Breast epithelium (tissue), 4 donors: ENCODE measurements at regions not wholly inside any gene's neighbourhood (a gene's known extent, or its start where the extent isn't known, plus 50 kb on each side); places are given as distances from the start of the nearest gene placed in this dataset.

ENCODE experiments used
- DNase-seq, 2 donors: peaks; one replicate each; pipeline ENCODE4 v3.0.0-alpha.2; 2019; ENCODE audit warnings: low spot score in 2 of 2
- H3K27ac ChIP-seq, 2 donors: fragments of 200-600 bp; sonication (generic) in 1 of 2; one replicate each; pipeline ENCODE4 v1.5.1; 2016 to 2019; ENCODE audit warnings: mild to moderate bottlenecking in 1 of 2
- H3K27me3 ChIP-seq, 2 donors: fragments of 200-600 bp; sonication (generic) in 1 of 2; one replicate each; pipeline versions ENCODE4 v1.5.1 to v1.6.0; 2017 to 2019; ENCODE audit warnings: control low read depth in 1 of 2, mild to moderate bottlenecking in 1 of 2
- H3K36me3 ChIP-seq: fragments of 200-600 bp; one replicate; pipeline ENCODE4 v1.5.1; 2019
- H3K4me1 ChIP-seq, 2 donors: fragments of 200-600 bp; sonication (generic); one replicate each; pipeline ENCODE4 v1.5.1; 2016 to 2019; ENCODE audit warnings: control low read depth in 1 of 2
- H3K4me3 ChIP-seq, 3 donors: fragments of 200-600 bp; sonication (generic); 1 replicate in 2 of 3; 2 replicates in 1 of 3; pipeline ENCODE4 v1.5.1; 2016 to 2019; ENCODE audit warnings: mild to moderate bottlenecking in 3 of 3, moderate library complexity in 2 of 3
- H3K9me3 ChIP-seq, 2 donors: fragments of 200-600 bp; sonication (generic) in 1 of 2; one replicate each; pipeline ENCODE4 v1.5.1; 2016 to 2019; ENCODE audit warnings: control low read depth in 1 of 2
- CTCF ChIP-seq, 3 donors: fragments of 450-650 bp; IDR thresholded peaks; one replicate each; pipeline ENCODE4 v1.5.1; 2016 to 2017; ENCODE audit warnings: antibody characterized with exemption in 3 of 3, mild to moderate bottlenecking in 3 of 3, moderate library complexity in 3 of 3
- POLR2A ChIP-seq: fragments of 450-650 bp; IDR thresholded peaks from one replicate; pipeline ENCODE4 v1.6.1; 2016; ENCODE audit warnings: antibody characterized with exemption, mild to moderate bottlenecking, moderate library complexity
- POLR2AphosphoS5 ChIP-seq, 3 donors: sonication (generic); formaldehyde crosslinking; IDR thresholded peaks; one replicate each; pipeline ENCODE4 v1.6.1; 2017; ENCODE audit warnings: antibody characterized with exemption in 3 of 3
- intact Hi-C: fragments of 100-400 bp; cut with DNase I; formaldehyde crosslinking; loops from one replicate; pipeline ENCODE4 v1.15.1; 2023; ENCODE audit warnings: low total_unique reads

- H3K4me3 ChIP-seq = no peak overlapping the region
- H3K36me3 ChIP-seq = no peaks in the 10 kb centered on the region
- intact Hi-C loops = no loop called here
- TF ChIP-seq POLR2A (no peak), POLR2AphosphoS5 (IDR thresholded peaks at IDR 0.05) (peak in 2 of 3 donors; percentile 44 to 84)
- no peaks in the 10 kb centered on the region for H3K9me3 ChIP-seq
- H3K27ac ChIP-seq = peak overlapping the region; percentile 71 to 72
- H3K4me1 ChIP-seq = no peaks in the 10 kb centered on the region
- DNase-seq = peak in 1 of 2 donors; percentile 52
- H3K27me3 ChIP-seq = no peaks in the 10 kb centered on the region
Measured at GRCh38 chr5:173454736-173455598, 126.8 kb upstream of the STC2 start.

GRCh38 chr5:173454361-173454735 lies 126.1 kb upstream of the STC2 start:
- intact Hi-C loops = no loop called here
- Histone ChIP-seq H3K36me3 (no peaks in the 10 kb centered on the region), H3K9me3 (no peaks in the 10 kb centered on the region), H3K4me3 (no peak overlapping the region), H3K4me1 (no peaks in the 10 kb centered on the region), H3K27me3 (no peaks in the 10 kb centered on the region), H3K27ac (peak overlapping the region; percentile 71 to 72)
- no peak for DNase-seq
- no peak for TF ChIP-seq CTCF (IDR thresholded peaks at IDR 0.05)
- TF ChIP-seq POLR2A = no peak
- no peak for TF ChIP-seq POLR2AphosphoS5 (IDR thresholded peaks at IDR 0.05)

- Histone ChIP-seq H3K27ac (peak overlapping the region; percentile 71 to 72), H3K36me3 (no peaks in the 10 kb centered on the region), H3K9me3 (no peaks in the 10 kb centered on the region), H3K4me1 (no peaks in the 10 kb centered on the region), H3K4me3 (no peak overlapping the region), H3K27me3 (no peaks in the 10 kb centered on the region)
- no peak for DNase-seq
- TF ChIP-seq POLR2A = no peak
- no peak for TF ChIP-seq POLR2AphosphoS5 (IDR thresholded peaks at IDR 0.05)
- no peak for TF ChIP-seq CTCF (IDR thresholded peaks at IDR 0.05)
- intact Hi-C loops = no loop called here
Measured at GRCh38 chr5:173453167-173453566, 125.0 kb upstream of the STC2 start.

GRCh38 chr5:173452119-173452905 lies 124.1 kb upstream of the STC2 start:
- peak in 1 of 2 donors; percentile 65 for DNase-seq
- TF ChIP-seq CTCF (IDR thresholded peaks at IDR 0.05) (peak in 1 of 3 donors; percentile 17), POLR2AphosphoS5 (IDR thresholded peaks at IDR 0.05) (peak; percentile 45 to 71 (median 65)), POLR2A (no peak)
- intact Hi-C loops = no loop called here
- no peaks in the 10 kb centered on the region for H3K36me3 ChIP-seq
- H3K27me3 ChIP-seq = no peaks in the 10 kb centered on the region
- peak overlapping the region; percentile 71 to 72 for H3K27ac ChIP-seq
- H3K9me3 ChIP-seq = no peaks in the 10 kb centered on the region
- H3K4me1 ChIP-seq = no peaks in the 10 kb centered on the region
- H3K4me3 ChIP-seq = no peak overlapping the region

- TF ChIP-seq POLR2AphosphoS5 (IDR thresholded peaks at IDR 0.05) (no peak), POLR2A (no peak), CTCF (IDR thresholded peaks at IDR 0.05) (no peak)
- Histone ChIP-seq H3K4me1 (no peaks in the 10 kb centered on the region), H3K9me3 (no peaks in the 10 kb centered on the region), H3K36me3 (no peaks in the 10 kb centered on the region), H3K27ac (no peak overlapping the region), H3K4me3 (no peak overlapping the region), H3K27me3 (no peaks in the 10 kb centered on the region)
- DNase-seq = no peak
- intact Hi-C loops = no loop called here
Measured at GRCh38 chr5:173451651-173452050, 123.4 kb upstream of the STC2 start.
